ENCODE measurements at regions not wholly inside any gene's neighbourhood (a gene's known extent, or its start where the extent isn't known, plus 50 kb on each side); places are given as distances from the start of the nearest gene placed in this dataset.

DNA sequence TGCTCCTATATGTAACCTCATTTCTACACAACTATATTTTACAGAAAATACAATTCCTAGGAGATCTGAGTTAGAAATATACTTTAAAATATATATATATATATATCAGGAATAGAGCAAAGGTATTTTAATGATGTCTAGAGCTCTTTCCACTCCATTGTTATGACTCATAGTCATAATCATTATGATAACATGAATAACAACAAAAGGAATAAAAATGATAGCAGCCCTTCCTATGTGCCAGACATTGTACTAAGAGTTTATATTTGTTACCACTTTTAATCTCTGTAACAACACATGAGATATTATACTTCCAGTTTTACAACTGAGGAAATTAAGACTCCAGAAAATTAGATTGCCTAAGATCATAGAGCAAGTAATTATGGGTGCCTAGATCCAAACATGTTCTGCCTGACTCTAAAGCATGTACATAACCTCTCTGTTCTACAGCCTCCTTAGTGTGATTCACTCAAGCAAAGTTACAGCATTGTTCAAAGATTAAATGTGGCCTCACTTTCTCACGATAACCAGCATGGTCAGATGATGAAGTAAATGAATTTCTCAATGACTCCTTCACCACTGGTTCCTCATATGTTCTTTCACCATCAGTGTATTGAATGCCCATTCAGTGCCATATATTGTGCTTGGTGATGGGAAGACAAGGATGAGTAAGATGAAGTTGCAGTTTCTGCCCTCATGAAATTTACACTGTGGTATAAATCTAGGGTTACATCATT, 452.1 kb downstream of the EFNA5 start:
- TF ChIP-seq, protein P1, sequence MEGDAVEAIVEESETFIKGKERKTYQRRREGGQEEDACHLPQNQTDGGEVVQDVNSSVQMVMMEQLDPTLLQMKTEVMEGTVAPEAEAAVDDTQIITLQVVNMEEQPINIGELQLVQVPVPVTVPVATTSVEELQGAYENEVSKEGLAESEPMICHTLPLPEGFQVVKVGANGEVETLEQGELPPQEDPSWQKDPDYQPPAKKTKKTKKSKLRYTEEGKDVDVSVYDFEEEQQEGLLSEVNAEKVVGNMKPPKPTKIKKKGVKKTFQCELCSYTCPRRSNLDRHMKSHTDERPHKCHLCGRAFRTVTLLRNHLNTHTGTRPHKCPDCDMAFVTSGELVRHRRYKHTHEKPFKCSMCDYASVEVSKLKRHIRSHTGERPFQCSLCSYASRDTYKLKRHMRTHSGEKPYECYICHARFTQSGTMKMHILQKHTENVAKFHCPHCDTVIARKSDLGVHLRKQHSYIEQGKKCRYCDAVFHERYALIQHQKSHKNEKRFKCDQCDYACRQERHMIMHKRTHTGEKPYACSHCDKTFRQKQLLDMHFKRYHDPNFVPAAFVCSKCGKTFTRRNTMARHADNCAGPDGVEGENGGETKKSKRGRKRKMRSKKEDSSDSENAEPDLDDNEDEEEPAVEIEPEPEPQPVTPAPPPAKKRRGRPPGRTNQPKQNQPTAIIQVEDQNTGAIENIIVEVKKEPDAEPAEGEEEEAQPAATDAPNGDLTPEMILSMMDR (conservative IDR thresholded peaks at IDR 0.05): no peak
- H3K27ac ChIP-seq: no peak overlapping the region

GRCh38 chr5:107217721-107218130, 453.0 kb downstream of the EFNA5 start:
- TF ChIP-seq, protein P1 (conservative IDR thresholded peaks at IDR 0.05): no peak
- H3K27ac ChIP-seq: no peak overlapping the region; the same call in 1 of the 2 replicates

GRCh38 chr5:107216587-107216986, 454.1 kb downstream of the EFNA5 start:
- H3K27ac ChIP-seq: no peak overlapping the region
- TF ChIP-seq, protein P1 (conservative IDR thresholded peaks at IDR 0.05): no peak

DNA sequence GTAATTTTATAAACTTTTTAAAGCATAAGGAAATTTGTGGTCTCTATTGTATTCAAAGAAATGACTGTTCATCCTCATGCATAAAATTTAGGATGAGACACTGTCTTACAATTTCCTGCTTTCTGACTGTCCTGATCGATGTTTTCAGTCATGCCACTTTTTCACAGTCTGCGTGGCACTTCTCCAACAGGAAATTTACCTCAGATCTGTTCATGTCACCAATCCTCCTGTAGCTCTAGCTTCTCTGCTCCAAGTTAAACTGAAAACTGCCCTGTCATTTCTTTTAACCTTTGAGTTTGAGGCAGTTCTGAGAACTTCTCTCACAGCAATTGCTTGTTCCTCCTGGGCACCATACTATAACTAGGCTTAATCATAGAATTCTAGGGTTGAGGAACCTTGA, 455.1 kb downstream of the EFNA5 start:
- TF ChIP-seq, protein P1 (conservative IDR thresholded peaks at IDR 0.05): no peak
- no peak overlapping the region for H3K27ac ChIP-seq

- no peak overlapping the region for H3K27ac ChIP-seq
- TF ChIP-seq, protein P1 (conservative IDR thresholded peaks at IDR 0.05): no peak
These were observed 457.7 kb downstream of the EFNA5 start for GRCh38 chr5:107213025-107213424.

GRCh38 chr5:107211630-107212029, 459.1 kb downstream of the EFNA5 start:
- no peak overlapping the region for H3K27ac ChIP-seq
- TF ChIP-seq, protein P1 (conservative IDR thresholded peaks at IDR 0.05): no peak

GRCh38 chr5:107208867-107209266, 461.9 kb downstream of the EFNA5 start:
- TF ChIP-seq, protein P1 (conservative IDR thresholded peaks at IDR 0.05): no peak
- H3K27ac ChIP-seq: no peak overlapping the region

Data from VCaP (cell line).